ENCODE measurements at regions not wholly inside any gene's neighbourhood (a gene's known extent, or its start where the extent isn't known, plus 50 kb on each side); places are given as distances from the start of the nearest gene placed in this dataset.

DNA sequence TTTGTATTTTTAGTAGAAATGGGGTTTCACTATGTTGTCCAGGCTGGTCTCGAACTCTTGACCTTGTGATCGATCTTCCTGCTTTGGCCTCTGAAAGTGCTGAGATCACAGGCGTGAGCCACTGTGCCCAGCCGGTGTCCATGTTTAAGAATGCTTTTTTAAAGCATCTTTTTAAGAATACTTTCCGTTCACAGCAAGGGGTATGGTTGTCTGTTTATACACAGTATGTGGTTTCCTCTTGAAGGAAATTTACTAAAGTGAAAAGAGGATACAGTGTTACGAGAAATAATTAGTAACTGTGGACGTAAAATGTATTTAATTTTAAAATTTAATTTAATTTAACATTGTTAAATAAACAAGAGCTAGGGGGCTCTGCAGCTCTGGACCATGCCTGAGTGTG is 73.4 kb downstream of the GSC start:
- TF ChIP-seq ATF1 (CRISPR knock-in tag; IDR thresholded peaks at IDR 0.05) (no peak), CTCF (IDR thresholded peaks at IDR 0.05) (no peak), MXD4 (CRISPR knock-in tag; IDR thresholded peaks at IDR 0.05; ENCODE audit: borderline replicate concordance) (no peak), JAZF1 (CRISPR knock-in tag; IDR thresholded peaks at IDR 0.05) (no peak), FOXJ3 (CRISPR knock-in tag; IDR thresholded peaks at IDR 0.05; ENCODE audit: borderline replicate concordance) (no peak), ELF4 (CRISPR knock-in tag; IDR thresholded peaks at IDR 0.05; ENCODE audit: low read depth) (no peak)

All from WTC11 (cell line).